Fibroblast of mammary gland (primary cell): ENCODE measurements at regions not wholly inside any gene's neighbourhood (a gene's known extent, or its start where the extent isn't known, plus 50 kb on each side); places are given as distances from the start of the nearest gene placed in this dataset.
"Not testable (repeated sequence)": the region's sequence is repeated elsewhere in the genome, so short reads cannot be mapped to it uniquely, and the experiment has no call there.

Experiments
- DNase-seq: peaks from one replicate; pipeline ENCODE4 v3.0.0-alpha.2; 2010; ENCODE audit warnings: low read depth
- H3K4me3 ChIP-seq: 2 replicates; pipeline ENCODE4 v1.5.1; 2011; ENCODE audit warnings: low read depth, mild to moderate bottlenecking, low read length, moderate library complexity; ENCODE audit not compliant: control insufficient read depth
- TF ChIP-seq, protein P1 (sequence below): conservative IDR thresholded peaks from 2 replicates; pipeline ENCODE4 v1.5.1; 2011; ENCODE audit warnings: low read depth, low read length, inconsistent platforms; ENCODE audit not compliant: control insufficient read depth, insufficient read depth

DNA sequence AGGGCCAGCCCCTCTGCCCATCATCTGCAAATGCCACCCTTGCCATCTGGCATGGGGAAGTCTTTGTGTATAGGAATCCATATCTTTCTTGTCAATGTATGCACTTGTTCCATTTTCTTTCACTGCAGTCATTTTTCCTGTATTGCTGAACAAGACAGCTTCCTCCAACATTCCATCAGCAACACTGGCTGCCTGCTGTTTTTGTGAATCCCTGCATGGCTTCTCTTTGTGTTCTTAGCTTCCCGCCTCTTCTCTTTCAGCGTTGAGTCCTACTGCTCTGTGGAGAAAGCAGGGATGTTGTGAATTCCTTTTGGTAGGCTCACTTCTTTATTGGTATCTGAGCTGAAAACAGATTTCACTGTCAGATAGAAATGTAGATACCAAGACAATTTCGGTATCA lies 150.0 kb downstream of the LPIN1 start:
- no peak overlapping the region for H3K4me3 ChIP-seq
- TF ChIP-seq, protein P1, sequence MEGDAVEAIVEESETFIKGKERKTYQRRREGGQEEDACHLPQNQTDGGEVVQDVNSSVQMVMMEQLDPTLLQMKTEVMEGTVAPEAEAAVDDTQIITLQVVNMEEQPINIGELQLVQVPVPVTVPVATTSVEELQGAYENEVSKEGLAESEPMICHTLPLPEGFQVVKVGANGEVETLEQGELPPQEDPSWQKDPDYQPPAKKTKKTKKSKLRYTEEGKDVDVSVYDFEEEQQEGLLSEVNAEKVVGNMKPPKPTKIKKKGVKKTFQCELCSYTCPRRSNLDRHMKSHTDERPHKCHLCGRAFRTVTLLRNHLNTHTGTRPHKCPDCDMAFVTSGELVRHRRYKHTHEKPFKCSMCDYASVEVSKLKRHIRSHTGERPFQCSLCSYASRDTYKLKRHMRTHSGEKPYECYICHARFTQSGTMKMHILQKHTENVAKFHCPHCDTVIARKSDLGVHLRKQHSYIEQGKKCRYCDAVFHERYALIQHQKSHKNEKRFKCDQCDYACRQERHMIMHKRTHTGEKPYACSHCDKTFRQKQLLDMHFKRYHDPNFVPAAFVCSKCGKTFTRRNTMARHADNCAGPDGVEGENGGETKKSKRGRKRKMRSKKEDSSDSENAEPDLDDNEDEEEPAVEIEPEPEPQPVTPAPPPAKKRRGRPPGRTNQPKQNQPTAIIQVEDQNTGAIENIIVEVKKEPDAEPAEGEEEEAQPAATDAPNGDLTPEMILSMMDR: no peak
- no peak for DNase-seq

GRCh38 chr2:11898576-11898975 lies 152.1 kb downstream of the LPIN1 start:
- TF ChIP-seq, protein P1: no peak
- DNase-seq: no peak
- H3K4me3 ChIP-seq: no peak overlapping the region

- no peak overlapping the region for H3K4me3 ChIP-seq
- DNase-seq: peak; percentile 88
- TF ChIP-seq, protein P1: no peak
Measured at GRCh38 chr2:11899264-11899818, 152.9 kb downstream of the LPIN1 start.

GRCh38 chr2:11900891-11901290 lies 154.5 kb downstream of the LPIN1 start:
- DNase-seq: not testable (repeated sequence)

GRCh38 chr2:11901351-11902069 lies 155.1 kb downstream of the LPIN1 start:
- TF ChIP-seq, protein P1: no peak
- H3K4me3 ChIP-seq: no peak overlapping the region
- DNase-seq: no peak

More at GRCh38 chr2:11900891-11901290, 154.5 kb downstream of the LPIN1 start:
- not testable (repeated sequence) for H3K4me3 ChIP-seq

DNA sequence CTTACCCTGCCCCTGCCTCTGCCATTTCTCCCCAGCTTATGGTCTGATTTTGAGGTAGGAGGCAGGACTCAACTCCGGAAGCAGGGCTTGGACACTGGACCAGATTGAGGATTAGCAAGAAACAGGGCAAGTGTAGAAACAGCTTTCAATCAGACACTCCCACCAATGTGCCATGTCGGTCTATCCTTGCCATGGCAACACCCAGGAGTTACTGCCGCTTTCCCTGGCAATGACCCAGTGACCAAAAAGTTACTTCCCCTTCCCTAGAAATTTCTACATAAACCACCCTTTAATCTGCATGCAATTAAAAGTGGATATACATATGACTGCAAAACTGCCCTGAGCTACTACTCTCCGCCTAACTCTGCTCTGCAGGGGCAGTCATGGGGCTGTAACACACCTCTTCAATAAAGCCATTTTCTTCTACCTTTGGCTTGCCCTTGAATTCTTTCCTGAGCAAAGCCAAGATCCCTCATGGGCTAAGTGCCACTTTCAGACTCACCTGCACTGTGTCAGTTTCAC lies 156.7 kb downstream of the LPIN1 start:
- TF ChIP-seq, protein P1: no peak
- no peak overlapping the region for H3K4me3 ChIP-seq
- no peak for DNase-seq

DNA sequence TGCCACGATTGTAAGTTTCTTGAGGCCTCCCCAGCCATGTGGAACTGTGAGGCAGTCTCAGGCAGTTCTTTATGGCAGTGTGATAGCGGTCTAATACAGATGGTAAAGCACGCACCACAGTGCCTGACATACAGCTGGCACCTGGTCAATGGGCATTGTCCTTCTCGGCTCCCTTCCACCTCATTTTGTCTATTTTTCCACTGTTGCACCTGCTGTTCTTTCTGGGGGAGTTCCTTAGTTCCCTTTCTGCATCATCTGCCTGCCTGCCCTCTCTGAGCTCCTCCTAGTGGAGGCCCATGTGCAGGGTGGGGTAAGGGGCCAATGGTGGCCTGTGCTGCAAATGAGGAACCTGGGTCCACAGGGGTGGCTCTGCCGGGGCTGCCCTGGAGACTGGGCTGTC lies 157.6 kb downstream of the LPIN1 start:
- DNase-seq: no peak
- no peak overlapping the region for H3K4me3 ChIP-seq

More for the DNA sequence above, 157.6 kb downstream of the LPIN1 start:
- TF ChIP-seq, protein P1: no peak
